ENCODE measurements at regions not wholly inside any gene's neighbourhood (a gene's known extent, or its start where the extent isn't known, plus 50 kb on each side); places are given as distances from the start of the nearest gene placed in this dataset.

GRCh38 chr13:105139380-105140285 is 1395.8 kb downstream of the EFNB2 start:
- no peaks in the 10 kb centered on the region for H3K4me1 ChIP-seq (ENCODE audit: control insufficient read depth, insufficient read depth, low read length)
- no peak for TF ChIP-seq KLF10 (tag by site-specific recombination; IDR thresholded peaks at IDR 0.05)
- no peak for TF ChIP-seq ZEB2 (tag by site-specific recombination; IDR thresholded peaks at IDR 0.05)
- no peak for TF ChIP-seq KLF9 (tag by site-specific recombination; IDR thresholded peaks at IDR 0.05; ENCODE audit: low read depth)
- no peak for TF ChIP-seq OSR2 (tag by site-specific recombination; IDR thresholded peaks at IDR 0.05)
- no peak for TF ChIP-seq ZNF112 (tag by site-specific recombination; IDR thresholded peaks at IDR 0.05)
- no peak for TF ChIP-seq ZNF366 (tag by site-specific recombination; conservative IDR thresholded peaks at IDR 0.05)
- no peak for TF ChIP-seq ZNF514 (tag by site-specific recombination; IDR thresholded peaks at IDR 0.05)
- no peak for TF ChIP-seq ZBTB11 (tag by site-specific recombination; conservative IDR thresholded peaks at IDR 0.05; ENCODE audit: low read depth)
- TF ChIP-seq ZNF473 (tag by site-specific recombination; IDR thresholded peaks at IDR 0.05) = no peak
- no peak for TF ChIP-seq PRDM4 (tag by site-specific recombination; IDR thresholded peaks at IDR 0.05)
- TF ChIP-seq ZNF747 (tag by site-specific recombination; IDR thresholded peaks at IDR 0.05) = no peak
- no peak for TF ChIP-seq ZNF132 (tag by site-specific recombination; IDR thresholded peaks at IDR 0.05; ENCODE audit: borderline replicate concordance)
- no peak for TF ChIP-seq ZNF518A (tag by site-specific recombination; conservative IDR thresholded peaks at IDR 0.05; ENCODE audit: low read depth)
- no peak for TF ChIP-seq ZNF626 (tag by site-specific recombination; IDR thresholded peaks at IDR 0.05)
- TF ChIP-seq ZNF560 (tag by site-specific recombination; IDR thresholded peaks at IDR 0.05; ENCODE audit: borderline replicate concordance) = no peak
- TF ChIP-seq SCRT2 (tag by site-specific recombination; IDR thresholded peaks at IDR 0.05) = no peak
- TF ChIP-seq ZNF423 (tag by site-specific recombination; IDR thresholded peaks at IDR 0.05) = no peak
- no peak for TF ChIP-seq ZNF558 (tag by site-specific recombination; IDR thresholded peaks at IDR 0.05)
- TF ChIP-seq ZNF571 (tag by site-specific recombination; IDR thresholded peaks at IDR 0.05) = no peak
- H3K27ac ChIP-seq (ENCODE audit: extremely low read depth, low read depth, low read length) = no peak overlapping the region
- CTCF ChIA-PET = no interaction called here
- POLR2A ChIA-PET = no interaction called here
- H3K4me3 ChIP-seq (ENCODE audit: low read depth, low read length) = no peak overlapping the region
- H3K36me3 ChIP-seq (ENCODE audit: control insufficient read depth in 2 of 2, insufficient read depth in 1 of 2, low read length in 2 of 2) = no peaks in the 10 kb centered on the region
- H3K9me3 ChIP-seq (ENCODE audit: control insufficient read depth, insufficient read depth, low read depth, low read length) = no peaks in the 10 kb centered on the region
